ENCODE measurements at regions not wholly inside any gene's neighbourhood (a gene's known extent, or its start where the extent isn't known, plus 50 kb on each side); places are given as distances from the start of the nearest gene placed in this dataset.

DNA sequence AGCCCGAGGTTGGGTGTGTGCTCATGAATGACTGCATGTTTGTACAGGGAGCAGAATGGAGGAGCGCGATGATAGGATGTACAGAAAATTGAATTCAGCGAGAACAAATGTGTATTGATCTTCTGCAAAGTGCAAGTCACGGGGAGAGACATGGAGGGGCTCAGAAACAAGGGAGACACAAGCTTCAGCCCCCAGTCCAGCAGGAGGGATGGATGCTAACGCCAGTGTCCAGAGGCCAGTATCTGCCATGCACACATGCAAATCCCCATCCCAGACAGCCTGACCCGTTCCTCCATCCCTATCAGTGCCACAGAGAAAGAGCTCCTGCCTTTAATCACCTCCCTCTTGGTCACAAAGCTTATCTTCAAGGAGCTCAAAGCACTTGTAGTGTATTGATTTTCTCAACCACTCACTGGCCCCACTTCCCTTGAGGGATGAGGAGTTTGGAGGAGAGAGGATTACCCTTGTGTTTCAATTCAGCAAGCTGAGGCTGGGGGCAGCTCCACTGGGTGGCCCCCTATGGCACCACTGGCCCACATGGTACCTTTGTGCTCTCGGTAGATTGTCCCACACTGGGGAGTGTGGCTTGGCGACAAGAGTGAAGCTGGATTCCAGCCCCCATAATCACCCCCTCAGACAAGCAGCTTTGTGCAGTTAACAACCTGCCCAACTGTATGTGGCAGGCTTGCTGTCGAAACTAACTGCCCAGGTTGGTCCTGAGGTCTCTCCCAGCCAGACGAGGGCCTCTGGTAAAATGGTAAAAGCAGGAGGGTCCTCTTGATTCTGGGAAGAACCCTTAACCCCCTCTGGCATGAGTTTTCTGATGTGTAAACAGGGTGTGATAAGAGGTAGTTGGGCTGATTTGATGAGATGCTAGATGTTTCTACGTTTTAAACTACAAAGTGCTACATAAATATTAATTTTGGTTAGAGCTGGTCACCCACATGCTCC lies 151.6 kb upstream of the UNC5B start:
- TF ChIP-seq, protein P1, sequence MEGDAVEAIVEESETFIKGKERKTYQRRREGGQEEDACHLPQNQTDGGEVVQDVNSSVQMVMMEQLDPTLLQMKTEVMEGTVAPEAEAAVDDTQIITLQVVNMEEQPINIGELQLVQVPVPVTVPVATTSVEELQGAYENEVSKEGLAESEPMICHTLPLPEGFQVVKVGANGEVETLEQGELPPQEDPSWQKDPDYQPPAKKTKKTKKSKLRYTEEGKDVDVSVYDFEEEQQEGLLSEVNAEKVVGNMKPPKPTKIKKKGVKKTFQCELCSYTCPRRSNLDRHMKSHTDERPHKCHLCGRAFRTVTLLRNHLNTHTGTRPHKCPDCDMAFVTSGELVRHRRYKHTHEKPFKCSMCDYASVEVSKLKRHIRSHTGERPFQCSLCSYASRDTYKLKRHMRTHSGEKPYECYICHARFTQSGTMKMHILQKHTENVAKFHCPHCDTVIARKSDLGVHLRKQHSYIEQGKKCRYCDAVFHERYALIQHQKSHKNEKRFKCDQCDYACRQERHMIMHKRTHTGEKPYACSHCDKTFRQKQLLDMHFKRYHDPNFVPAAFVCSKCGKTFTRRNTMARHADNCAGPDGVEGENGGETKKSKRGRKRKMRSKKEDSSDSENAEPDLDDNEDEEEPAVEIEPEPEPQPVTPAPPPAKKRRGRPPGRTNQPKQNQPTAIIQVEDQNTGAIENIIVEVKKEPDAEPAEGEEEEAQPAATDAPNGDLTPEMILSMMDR (IDR thresholded peaks at IDR 0.05) = no peak
- no peak for TF ChIP-seq POLR2A (IDR thresholded peaks at IDR 0.05)

Data from testis (tissue), 2 donors.